Smooth muscle cell (in vitro differentiated cells): ENCODE measurements at regions not wholly inside any gene's neighbourhood (a gene's known extent, or its start where the extent isn't known, plus 50 kb on each side); places are given as distances from the start of the nearest gene placed in this dataset.

Source experiments
- DNase-seq: peaks from one replicate; lab custom pipeline; 2025; ENCODE audit not compliant: unreplicated experiment; lab: John Stamatoyannopoulos, UW
- H2AFZ ChIP-seq: fragments of 200-600 bp; sonication (generic); 2 replicates; pipeline ENCODE4 v1.6.0; 2016; ENCODE audit warnings: antibody characterized with exemption, low read depth, mild to moderate bottlenecking
- H3F3A ChIP-seq: fragments of 200-600 bp; sonication (generic); 2 replicates; pipeline ENCODE4 v1.6.0; 2017; ENCODE audit warnings: antibody characterized with exemption, low read depth
- H3K27ac ChIP-seq: fragments of 200-600 bp; sonication (generic); 2 replicates; pipeline ENCODE4 v1.5.1; 2016; ENCODE audit warnings: low read depth, mild to moderate bottlenecking
- H3K27me3 ChIP-seq: fragments of 200-600 bp; sonication (generic); 2 replicates; pipeline ENCODE4 v1.6.1; 2016; ENCODE audit warnings: low read depth, mild to moderate bottlenecking
- H3K36me3 ChIP-seq: fragments of 200-600 bp; sonication (generic); 2 replicates; pipeline ENCODE4 v1.5.1; 2016; ENCODE audit warnings: low read depth
- H3K4me1 ChIP-seq: fragments of 200-600 bp; sonication (generic); 2 replicates; pipeline ENCODE4 v1.5.1; 2016; ENCODE audit warnings: low read depth
- H3K4me2 ChIP-seq: fragments of 200-600 bp; sonication (generic); 2 replicates; pipeline ENCODE4 v1.6.0; 2016; ENCODE audit warnings: mild to moderate bottlenecking
- H3K4me3 ChIP-seq: fragments of 200-600 bp; sonication (generic); 2 replicates; pipeline ENCODE4 v1.5.1; 2016; ENCODE audit warnings: mild to moderate bottlenecking
- H3K79me2 ChIP-seq: fragments of 200-600 bp; sonication (generic); 2 replicates; pipeline ENCODE4 v1.6.0; 2016; ENCODE audit warnings: low read depth, mild to moderate bottlenecking
- H3K9ac ChIP-seq: fragments of 200-600 bp; sonication (generic); 2 replicates; pipeline ENCODE4 v1.6.0; 2016; ENCODE audit warnings: low read depth
- H3K9me3 ChIP-seq: fragments of 200-600 bp; sonication (generic); replicated peaks from 2 replicates; pipeline ENCODE4 v1.5.1; 2016; ENCODE audit warnings: low read depth
- H4K20me1 ChIP-seq: fragments of 200-600 bp; sonication (generic); 2 replicates; pipeline ENCODE4 v1.6.0; 2016; ENCODE audit warnings: low read depth
- CTCF ChIP-seq: fragments of 200-600 bp; sonication (generic); IDR thresholded peaks from 2 replicates; pipeline ENCODE4 v1.5.1; 2017; ENCODE audit warnings: borderline replicate concordance, mild to moderate bottlenecking, antibody characterized with exemption; ENCODE audit not compliant: insufficient read depth, poor library complexity, severe bottlenecking
- WGBS: methylation state at CpG from one replicate; pipeline ENCODE4 v1.1.7; 2016; ENCODE audit warnings: low lambda C conversion rate; 5-methylcytosine and 5-hydroxymethylcytosine counted together

- Histone ChIP-seq H3K9ac (no peak overlapping the region), H3K4me3 (peak overlapping the region; percentile 24), H4K20me1 (no peaks in the 10 kb centered on the region), H3K9me3 (no peaks in the 10 kb centered on the region), H3K27me3 (no peaks in the 10 kb centered on the region), H3K27ac (no peak overlapping the region), H3K36me3 (no peaks in the 10 kb centered on the region), H3F3A (no peaks in the 10 kb centered on the region), H3K4me2 (peak overlapping the region; percentile 76), H3K79me2 (no peaks in the 10 kb centered on the region), H2AFZ (peak overlapping the region; percentile 73), H3K4me1 (peaks cover 13% of the 10 kb centered on the region)
- peak; percentile 38 for DNase-seq
- WGBS, result 22% methylated on average over 23 of the region's 26 CpGs
- no peak for TF ChIP-seq CTCF
Observed at GRCh38 chr11:70568035-70568813, 169.9 kb downstream of the CTTN start.

GRCh38 chr11:70568814-70569617, 170.7 kb downstream of the CTTN start:
- Histone ChIP-seq H3K4me1 (peaks cover 13% of the 10 kb centered on the region), H2AFZ (no peak overlapping the region), H4K20me1 (no peaks in the 10 kb centered on the region), H3K9ac (no peak overlapping the region), H3K27ac (no peak overlapping the region), H3K27me3 (no peaks in the 10 kb centered on the region), H3F3A (no peaks in the 10 kb centered on the region), H3K79me2 (no peaks in the 10 kb centered on the region), H3K36me3 (no peaks in the 10 kb centered on the region), H3K4me3 (peak overlapping the region; percentile 24), H3K4me2 (peak overlapping the region; percentile 76), H3K9me3 (no peaks in the 10 kb centered on the region)
- 90% methylated on average over 25 of the region's 30 CpGs for WGBS
- TF ChIP-seq CTCF, result no peak
- DNase-seq, result no peak

GRCh38 chr11:70569618-70569890, 171.2 kb downstream of the CTTN start:
- Histone ChIP-seq H3K27ac (no peak overlapping the region), H3K27me3 (no peaks in the 10 kb centered on the region), H3K4me1 (peaks cover 13% of the 10 kb centered on the region), H2AFZ (no peak overlapping the region), H3K9me3 (no peaks in the 10 kb centered on the region), H4K20me1 (no peaks in the 10 kb centered on the region), H3K36me3 (no peaks in the 10 kb centered on the region), H3K79me2 (no peaks in the 10 kb centered on the region), H3K4me2 (no peak overlapping the region), H3F3A (no peaks in the 10 kb centered on the region), H3K4me3 (no peak overlapping the region), H3K9ac (no peak overlapping the region)
- 93% methylated on average over 8 of the region's 8 CpGs for WGBS
- TF ChIP-seq CTCF, result no peak
- DNase-seq, result no peak
